ENCODE measurements at regions not wholly inside any gene's neighbourhood (a gene's known extent, or its start where the extent isn't known, plus 50 kb on each side); places are given as distances from the start of the nearest gene placed in this dataset.

GRCh38 chr2:18684206-18685038 lies 95.1 kb upstream of the NT5C1B start:
- no peak for DNase-seq

GRCh38 chr2:18682681-18683080 lies 93.3 kb upstream of the NT5C1B start:
- DNase-seq: no peak

GRCh38 chr2:18677280-18677679 lies 87.9 kb upstream of the NT5C1B start:
- no peak for DNase-seq

- no peak for DNase-seq
Observed at GRCh38 chr2:18674309-18674708, 84.9 kb upstream of the NT5C1B start.

GRCh38 chr2:18671363-18671762 lies 82.0 kb upstream of the NT5C1B start:
- DNase-seq: no peak

- no peak for DNase-seq
Observed at GRCh38 chr2:18668221-18668620, 78.9 kb upstream of the NT5C1B start.

- no peak for DNase-seq
Observed at GRCh38 chr2:18664421-18664820, 75.1 kb upstream of the NT5C1B start.

GRCh38 chr2:18663861-18664260 lies 74.5 kb upstream of the NT5C1B start:
- no peak for DNase-seq

GRCh38 chr2:18662689-18663088 lies 73.3 kb upstream of the NT5C1B start:
- DNase-seq: no peak

GRCh38 chr2:18659915-18660314 lies 70.5 kb upstream of the NT5C1B start:
- DNase-seq: no peak

GRCh38 chr2:18656048-18656447 lies 66.7 kb upstream of the NT5C1B start:
- no peak for DNase-seq

- no peak for DNase-seq
Observed at GRCh38 chr2:18651842-18652774, 62.7 kb upstream of the NT5C1B start.

- no peak for DNase-seq
Observed at GRCh38 chr2:18650221-18650620, 60.9 kb upstream of the NT5C1B start.

GRCh38 chr2:18649502-18650135 lies 60.2 kb upstream of the NT5C1B start:
- no peak for DNase-seq

GRCh38 chr2:18648161-18648560 lies 58.8 kb upstream of the NT5C1B start:
- no peak for DNase-seq

GRCh38 chr2:18647731-18648130 lies 58.4 kb upstream of the NT5C1B start:
- DNase-seq: no peak

GRCh38 chr2:18645315-18645714 lies 55.9 kb upstream of the NT5C1B start:
- no peak for DNase-seq

GRCh38 chr2:18644115-18644462 lies 54.7 kb upstream of the NT5C1B start:
- DNase-seq: no peak

GRCh38 chr2:18643326-18644114 lies 54.2 kb upstream of the NT5C1B start:
- DNase-seq: no peak

GRCh38 chr2:18641823-18642222 lies 52.5 kb upstream of the NT5C1B start:
- no peak for DNase-seq

GRCh38 chr2:18639756-18640453 lies 50.5 kb upstream of the NT5C1B start:
- DNase-seq: no peak
